MCF 10A (cell line): ENCODE measurements at regions not wholly inside any gene's neighbourhood (a gene's known extent, or its start where the extent isn't known, plus 50 kb on each side); places are given as distances from the start of the nearest gene placed in this dataset.

Experiments used
- BruUV-seq: library from RNA; stranded (reverse); fragments of 400-500 nt; replicated peaks from 2 replicates; lab custom pipeline; 2021; lab: Mats Ljungman, UMichigan
- CTCF ChIA-PET: fragments of 300-600 bp; sonication (Branson Sonifier 250); formaldehyde crosslinking; extraction: SDS; loops from one replicate; lab custom pipeline; 2021; ENCODE audit warnings: antibody characterized with exemption, inconsistent platforms; lab: Yijun Ruan, JAX
- POLR2A ChIA-PET: fragments of 300-600, 350-650 bp; sonication (Branson Sonifier 250); formaldehyde crosslinking; extraction: SDS; loops from one replicate; lab custom pipeline; 2020; ENCODE audit warnings: antibody characterized with exemption, inconsistent platforms; lab: Yijun Ruan, JAX
- DNase-seq: peaks from one replicate; pipeline ENCODE4 v3.0.0-alpha.2; 2018; ENCODE audit not compliant: unreplicated experiment
- H3K27ac Mint-ChIP-seq: one replicate; pipeline ENCODE4 v1.8.0; 2022; ENCODE audit warnings: mild to moderate bottlenecking, low read depth, mixed read lengths; ENCODE audit not compliant: unreplicated experiment
- H3K27me3 Mint-ChIP-seq: one replicate; pipeline ENCODE4 v1.8.0; 2022; ENCODE audit warnings: mixed read lengths; ENCODE audit not compliant: insufficient read depth, unreplicated experiment
- H3K36me3 Mint-ChIP-seq: one replicate; pipeline ENCODE4 v1.8.0; 2022; ENCODE audit warnings: mild to moderate bottlenecking, moderate library complexity, mixed read lengths; ENCODE audit not compliant: insufficient read depth, unreplicated experiment
- H3K4me1 Mint-ChIP-seq: one replicate; pipeline ENCODE4 v1.8.0; 2022; ENCODE audit warnings: mixed read lengths; ENCODE audit not compliant: insufficient read depth, unreplicated experiment
- H3K4me3 Mint-ChIP-seq: one replicate; pipeline ENCODE4 v1.8.0; 2022; ENCODE audit warnings: mild to moderate bottlenecking, moderate library complexity, mixed read lengths; ENCODE audit not compliant: unreplicated experiment
- H3K9me3 Mint-ChIP-seq: one replicate; pipeline ENCODE4 v1.8.0; 2022; ENCODE audit warnings: mixed read lengths; ENCODE audit not compliant: unreplicated experiment
- CTCF ChIP-seq: fragments of 200-600 bp; IDR thresholded peaks from one replicate; pipeline ENCODE4 v1.8.0; 2022; ENCODE audit warnings: antibody characterized with exemption, mild to moderate bottlenecking; ENCODE audit not compliant: unreplicated experiment
- intact Hi-C: fragments of 100-400 bp; cut with micrococcal nuclease; formaldehyde crosslinking; loops from 2 replicates; pipeline ENCODE4 v1.14.1; 2022

GRCh38 chr3:137343283-137343682 is 385.5 kb downstream of the IL20RB start:
- intact Hi-C loops, result no loop called here
- no peak overlapping the region for H3K4me3 Mint-ChIP-seq
- no peak for DNase-seq
- no TSS peak for BruUV-seq
- ChIA-PET POLR2A (no interaction called here), CTCF (interaction anchor here (0.6 to 1.0 kb wide), 2 partner anchors 16 to 628 kb away, joined by 3 to 4 read pairs; no protein-coding TSS in a partner anchor)
- no peak for TF ChIP-seq CTCF
- no peaks in the 10 kb centered on the region for H3K9me3 Mint-ChIP-seq
- H3K27me3 Mint-ChIP-seq, result no peaks in the 10 kb centered on the region
- H3K36me3 Mint-ChIP-seq, result no peaks in the 10 kb centered on the region
- H3K4me1 Mint-ChIP-seq, result no peaks in the 10 kb centered on the region
- no peak overlapping the region for H3K27ac Mint-ChIP-seq

- POLR2A ChIA-PET, result no interaction called here
- no peak overlapping the region for H3K4me3 Mint-ChIP-seq
Measured at GRCh38 chr3:137347132-137347531, 389.3 kb downstream of the IL20RB start.

GRCh38 chr3:137347817-137348368 is 390.1 kb downstream of the IL20RB start:
- Mint-ChIP-seq H3K36me3 (no peaks in the 10 kb centered on the region), H3K4me1 (no peaks in the 10 kb centered on the region), H3K27ac (no peak overlapping the region), H3K9me3 (no peaks in the 10 kb centered on the region), H3K27me3 (no peaks in the 10 kb centered on the region), H3K4me3 (no peak overlapping the region)
- DNase-seq, result no peak
- BruUV-seq, result no TSS peak
- ChIA-PET CTCF (interaction anchor here (0.7 kb wide), 1 partner anchor 372 kb away, joined by 3 read pairs; no protein-coding TSS in a partner anchor), POLR2A (no interaction called here)
- intact Hi-C loops, result no loop called here
- TF ChIP-seq CTCF, result no peak

More at GRCh38 chr3:137347132-137347531, 389.3 kb downstream of the IL20RB start:
- no peaks in the 10 kb centered on the region for H3K27me3 Mint-ChIP-seq
- no TSS peak for BruUV-seq
- intact Hi-C loops, result no loop called here
- H3K9me3 Mint-ChIP-seq, result no peaks in the 10 kb centered on the region
- H3K36me3 Mint-ChIP-seq, result no peaks in the 10 kb centered on the region
- H3K27ac Mint-ChIP-seq, result no peak overlapping the region
- no peak for DNase-seq
- TF ChIP-seq CTCF, result no peak
- no peaks in the 10 kb centered on the region for H3K4me1 Mint-ChIP-seq
- CTCF ChIA-PET, result no interaction called here

- Mint-ChIP-seq H3K27me3 (no peaks in the 10 kb centered on the region), H3K4me3 (no peak overlapping the region), H3K36me3 (no peaks in the 10 kb centered on the region), H3K4me1 (no peaks in the 10 kb centered on the region), H3K9me3 (no peaks in the 10 kb centered on the region), H3K27ac (no peak overlapping the region)
- TF ChIP-seq CTCF, result no peak
- POLR2A ChIA-PET, result no interaction called here
- BruUV-seq, result no TSS peak
- CTCF ChIA-PET, result interaction anchor here (0.7 kb wide), 1 partner anchor 35 kb away, joined by 3 read pairs; no protein-coding TSS in a partner anchor
- DNase-seq, result no peak
- intact Hi-C loops, result no loop called here
Measured at GRCh38 chr3:137348936-137349335, 391.2 kb downstream of the IL20RB start.
